Endothelial cell of umbilical vein (primary cell): ENCODE measurements at regions not wholly inside any gene's neighbourhood (a gene's known extent, or its start where the extent isn't known, plus 50 kb on each side); places are given as distances from the start of the nearest gene placed in this dataset.

Experiments used
- BruUV-seq: library from RNA; stranded (reverse); fragments of 400-500 nt; replicated peaks from 2 replicates; lab custom pipeline; 2021; lab: Mats Ljungman, UMichigan
- CTCF ChIA-PET: fragments of 300-600, 350-600 bp; sonication (Branson Sonifier 250); formaldehyde crosslinking; loops from one replicate; lab custom pipeline; 2021; ENCODE audit warnings: antibody characterized with exemption, inconsistent platforms; lab: Charles Lee
- POLR2A ChIA-PET: fragments of 300-600, 350-600 bp; sonication (Branson Sonifier 250); formaldehyde crosslinking; loops from one replicate; lab custom pipeline; 2021; ENCODE audit warnings: antibody characterized with exemption, inconsistent platforms; lab: Charles Lee
- DNase-seq: peaks from one replicate; pipeline ENCODE4 v3.0.0-alpha.2; 2011; ENCODE audit warnings: low read depth, low spot score
- FAIRE-seq: peaks from 2 replicates; lab custom pipeline; 2011; peaks lifted over from hg19 to GRCh38; lab: Jason Lieb, UNC
- H2AFZ ChIP-seq: 2 replicates; pipeline ENCODE4 v1.6.0; 2012; ENCODE audit warnings: low read depth, low read length, control low read depth, inconsistent platforms
- H3K27ac ChIP-seq: 2 replicates; pipeline ENCODE4 v1.5.1; 2011; ENCODE audit warnings: low read depth, mild to moderate bottlenecking, control low read depth, low read length, moderate library complexity; ENCODE audit not compliant: insufficient read depth
- H3K27me3 ChIP-seq, 2 experiments: 2 replicates each; pipeline versions ENCODE4 v1.6.0 to v1.6.1; 2011; ENCODE audit warnings: low read length in 2 of 2, mixed read lengths in 1 of 2; ENCODE audit not compliant: control insufficient read depth in 2 of 2, insufficient read depth in 2 of 2
- H3K36me3 ChIP-seq, 2 experiments: 2 replicates in 1 of 2; 3 replicates in 1 of 2; pipeline ENCODE4 v1.5.1; 2011; ENCODE audit warnings: low read length in 2 of 2, mild to moderate bottlenecking in 1 of 2, moderate library complexity in 1 of 2; ENCODE audit not compliant: control insufficient read depth in 2 of 2, insufficient read depth in 2 of 2; ENCODE audit errors: extremely low read depth in 1 of 2
- H3K4me1 ChIP-seq: 3 replicates; pipeline ENCODE4 v1.5.1; 2011; ENCODE audit warnings: mild to moderate bottlenecking, low read length; ENCODE audit not compliant: control insufficient read depth, insufficient read depth; ENCODE audit errors: extremely low read depth
- H3K4me2 ChIP-seq: 2 replicates; pipeline ENCODE4 v1.6.1; 2011; ENCODE audit warnings: low read length, control low read depth, mixed read lengths; ENCODE audit not compliant: insufficient read depth
- H3K4me3 ChIP-seq, 3 experiments: fragments of 200-600 bp in 1 of 3; sonication (generic), shearing (Covaris generic) in 1 of 3; replicated peaks in 1 of 3; 2 replicates each; pipeline ENCODE4 v1.5.1; 2011 to 2016; ENCODE audit warnings: control low read depth in 3 of 3, low read length in 3 of 3, mild to moderate bottlenecking in 2 of 3, inconsistent platforms in 1 of 3, low read depth in 1 of 3, moderate library complexity in 1 of 3; ENCODE audit not compliant: insufficient read depth in 1 of 3
- H3K79me2 ChIP-seq: 2 replicates; pipeline ENCODE4 v1.6.0; 2012; ENCODE audit warnings: low read length, inconsistent platforms; ENCODE audit not compliant: control insufficient read depth, insufficient read depth
- H3K9ac ChIP-seq: replicated peaks from 2 replicates; pipeline ENCODE3; 2011; ENCODE audit warnings: low read length, control low read depth; ENCODE audit not compliant: insufficient read depth; ENCODE audit errors: extremely low read depth
- H3K9me1 ChIP-seq: replicated peaks from 3 replicates; pipeline ENCODE4 v1.6.0; 2011; ENCODE audit warnings: mild to moderate bottlenecking, low read length; ENCODE audit not compliant: control insufficient read depth, insufficient read depth; ENCODE audit errors: extremely low read depth
- H3K9me3 ChIP-seq: replicated peaks from 2 replicates; pipeline ENCODE4 v1.5.1; 2012; ENCODE audit warnings: low read length, inconsistent platforms; ENCODE audit not compliant: control insufficient read depth, insufficient read depth
- H4K20me1 ChIP-seq: replicated peaks from 2 replicates; pipeline ENCODE3; 2011; ENCODE audit warnings: mild to moderate bottlenecking, low read length; ENCODE audit not compliant: control insufficient read depth, insufficient read depth; ENCODE audit errors: extremely low read depth
- CTCF ChIP-seq, 2 donors: IDR thresholded peaks; 1 replicate in 1 of 2; 2 replicates in 1 of 2; pipeline ENCODE4 v1.5.1; 2011; ENCODE audit warnings: low read length in 2 of 2, mild to moderate bottlenecking in 2 of 2, moderate library complexity in 2 of 2, control low read depth in 1 of 2, inconsistent platforms in 1 of 2, low read depth in 1 of 2; ENCODE audit not compliant: insufficient read depth in 1 of 2; ENCODE audit errors: extremely low read depth in 1 of 2
- EZH2 ChIP-seq: IDR thresholded peaks from 2 replicates; pipeline ENCODE4 v1.6.1; 2012; ENCODE audit warnings: borderline replicate concordance, low read depth, mild to moderate bottlenecking, moderate library complexity, low read length, inconsistent platforms; ENCODE audit not compliant: severe bottlenecking
- FOS ChIP-seq: IDR thresholded peaks from 2 replicates; pipeline ENCODE4 v1.6.1; 2011; ENCODE audit warnings: mild to moderate bottlenecking, low read length, moderate library complexity, borderline replicate concordance; ENCODE audit not compliant: insufficient read depth
- GATA2 ChIP-seq: IDR thresholded peaks from 2 replicates; pipeline ENCODE4 v1.7.0; 2011; ENCODE audit warnings: low read depth, mild to moderate bottlenecking, moderate library complexity, mixed read lengths, low read length; ENCODE audit not compliant: insufficient read length, insufficient read depth
- JUN ChIP-seq: IDR thresholded peaks from 2 replicates; pipeline ENCODE4 v1.6.1; 2011; ENCODE audit warnings: borderline replicate concordance, low read depth; ENCODE audit not compliant: insufficient read length, insufficient read depth
- MAX ChIP-seq: IDR thresholded peaks from 2 replicates; pipeline ENCODE4 v1.6.1; 2011; ENCODE audit not compliant: insufficient read depth, insufficient read length
- MYC ChIP-seq: IDR thresholded peaks from one replicate; pipeline ENCODE4 v1.6.1; 2011; ENCODE audit warnings: mild to moderate bottlenecking, low read depth, low read length
- POLR2A ChIP-seq: IDR thresholded peaks from 2 replicates; pipeline ENCODE4 v1.6.1; 2012; ENCODE audit warnings: low read depth, mild to moderate bottlenecking, control low read depth, low read length
- POLR2AphosphoS5 ChIP-seq: IDR thresholded peaks from 2 replicates; pipeline ENCODE4 v1.6.1; 2012; ENCODE audit warnings: low read depth, mild to moderate bottlenecking, control low read depth, low read length, moderate library complexity; ENCODE audit not compliant: insufficient read depth
- dilution Hi-C: fragments of 300-500 bp; cut with MboI; formaldehyde crosslinking; loops from one replicate; pipeline ENCODE4 v1.15.0; 2019; ENCODE audit warnings: low sequenced_read_pairs; ENCODE audit not compliant: extremely low pct_ligation_motif_present
- intact Hi-C: fragments of 100-400 bp; cut with micrococcal nuclease; formaldehyde crosslinking; loops from one replicate; pipeline ENCODE4 v1.10.0; 2022

- Histone ChIP-seq H3K4me3 (no peak overlapping the region), H3K36me3 (no peaks in the 10 kb centered on the region), H3K9ac (no peak overlapping the region), H3K4me2 (no peak overlapping the region), H3K27me3 (no peaks in the 10 kb centered on the region), H3K27ac (no peak overlapping the region), H4K20me1 (no peaks in the 10 kb centered on the region), H2AFZ (no peak overlapping the region), H3K79me2 (no peaks in the 10 kb centered on the region), H3K4me1 (no peaks in the 10 kb centered on the region), H3K9me3 (no peaks in the 10 kb centered on the region), H3K9me1 (no peaks in the 10 kb centered on the region)
- BruUV-seq, result no TSS peak
- TF ChIP-seq JUN, result no peak
- no peak for TF ChIP-seq EZH2
- no peak for TF ChIP-seq POLR2A
- TF ChIP-seq POLR2AphosphoS5, result no peak
- TF ChIP-seq CTCF (IDR thresholded peaks at IDR 0.05; ENCODE audit: extremely low read depth in 1 of 2, insufficient read depth in 1 of 2, low read depth in 1 of 2, low read length in 2 of 2), result no peak
- no peak for TF ChIP-seq MYC
- no peak for TF ChIP-seq MAX
- TF ChIP-seq FOS, result no peak
- no peak for TF ChIP-seq GATA2
- ChIA-PET CTCF (no interaction called here), POLR2A (no interaction called here)
- FAIRE-seq (no peak), DNase-seq (no peak)
- dilution Hi-C loops, result no loop called here
- intact Hi-C loops, result no loop called here
Measured at GRCh38 chr16:65819136-65819898, 547.2 kb upstream of the CDH5 start.
